GM12874 (cell line): ENCODE measurements at regions not wholly inside any gene's neighbourhood (a gene's known extent, or its start where the extent isn't known, plus 50 kb on each side); places are given as distances from the start of the nearest gene placed in this dataset.
A peak's percentile ranks its signal among the peaks of the same experiment; 100 is the strongest.

Experiments
- CTCF ChIP-seq: IDR thresholded peaks from 2 replicates; pipeline ENCODE4 v1.5.1; 2011; ENCODE audit warnings: low read depth, mild to moderate bottlenecking, control low read depth, low read length, moderate library complexity; ENCODE audit not compliant: insufficient read depth

- no peak for TF ChIP-seq CTCF
Observed at GRCh38 chr4:89645482-89645881, 191.5 kb downstream of the SNCA start.

GRCh38 chr4:89641367-89641687 lies 195.6 kb downstream of the SNCA start:
- no peak for TF ChIP-seq CTCF

GRCh38 chr4:89640620-89641366 lies 196.2 kb downstream of the SNCA start:
- TF ChIP-seq CTCF = peak; percentile 21; the same call in 1 of the 2 replicates

GRCh38 chr4:89639395-89639794 lies 197.6 kb downstream of the SNCA start:
- TF ChIP-seq CTCF = no peak

- no peak for TF ChIP-seq CTCF
Observed at GRCh38 chr4:89625599-89626293, 211.2 kb downstream of the SNCA start.

- no peak for TF ChIP-seq CTCF
Observed at GRCh38 chr4:89619206-89619962, 217.6 kb downstream of the SNCA start.

GRCh38 chr4:89618151-89618550 lies 218.8 kb downstream of the SNCA start:
- no peak for TF ChIP-seq CTCF
